ENCODE measurements at regions not wholly inside any gene's neighbourhood (a gene's known extent, or its start where the extent isn't known, plus 50 kb on each side); places are given as distances from the start of the nearest gene placed in this dataset.
"Not testable (repeated sequence)": the region's sequence is repeated elsewhere in the genome, so short reads cannot be mapped to it uniquely, and the experiment has no call there.

DNA sequence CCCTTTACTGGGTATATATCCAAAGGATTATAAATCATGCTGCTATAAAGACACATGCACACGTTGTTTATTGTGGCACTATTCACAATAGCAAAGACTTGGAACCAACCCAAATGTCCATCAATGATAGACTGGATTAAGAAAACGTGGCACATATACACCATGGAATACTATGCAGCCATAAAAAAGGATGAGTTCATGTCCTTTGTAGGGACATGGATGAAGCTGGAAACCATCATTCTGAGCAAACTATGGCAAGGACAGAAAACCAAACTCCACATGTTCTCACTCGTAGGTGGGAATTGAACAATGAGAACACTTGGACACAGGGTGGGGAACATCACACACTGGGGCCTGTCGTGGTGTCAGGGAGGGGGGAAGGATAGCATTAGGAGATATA lies 59.2 kb downstream of the CXorf49B start:
- intact Hi-C loops (cut with micrococcal nuclease); H3K4me3 Mint-ChIP-seq; CTCF ChIA-PET; H3K4me1 Mint-ChIP-seq (ENCODE audit: low read depth); H3K27ac Mint-ChIP-seq; H3K27me3 Mint-ChIP-seq (ENCODE audit: low read depth); H3K36me3 Mint-ChIP-seq (ENCODE audit: low read depth); H3K9me3 Mint-ChIP-seq; DNase-seq: not testable (repeated sequence)

DNA sequence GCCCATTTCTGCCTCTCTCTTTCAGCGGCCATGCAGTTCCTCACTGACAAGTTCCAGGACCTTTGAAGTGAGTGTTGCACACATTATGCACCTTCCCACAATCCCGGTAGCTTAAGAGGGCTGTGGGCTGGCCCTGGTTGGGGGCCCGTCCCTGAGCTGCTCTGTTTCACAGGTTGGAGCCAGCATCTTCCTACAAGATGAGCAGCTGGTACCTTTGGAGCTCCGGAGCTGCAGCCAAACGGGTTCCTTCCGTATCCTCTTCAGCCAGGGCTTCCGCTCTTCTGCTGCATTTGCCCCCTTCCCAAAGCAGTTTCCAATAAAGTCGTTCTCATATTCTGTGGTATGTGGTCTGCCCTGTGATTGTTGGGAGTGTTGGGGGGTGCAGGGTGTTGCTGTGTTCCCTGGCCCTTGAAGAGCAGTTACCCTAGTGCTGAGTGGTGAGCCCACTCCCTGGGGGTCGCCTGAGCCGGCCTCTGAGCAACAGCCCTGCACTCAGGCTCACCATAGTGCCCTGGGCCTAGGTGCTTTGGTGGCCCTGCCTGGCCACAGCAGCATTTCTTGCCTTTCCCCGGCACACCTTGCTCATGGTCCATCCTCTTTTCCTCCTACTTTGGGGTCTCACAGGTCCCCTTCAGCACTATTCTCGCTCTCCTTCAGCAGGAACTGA lies 60.4 kb downstream of the CXorf49B start:
- Mint-ChIP-seq H3K36me3 (ENCODE audit: low read depth) (no peaks in the 10 kb centered on the region), H3K27me3 (ENCODE audit: low read depth) (no peaks in the 10 kb centered on the region), H3K4me1 (ENCODE audit: low read depth) (no peaks in the 10 kb centered on the region), H3K9me3 (no peaks in the 10 kb centered on the region), H3K4me3 (no peak overlapping the region), H3K27ac (no peak overlapping the region)
- DNase-seq = no peak
- intact Hi-C loops (cut with micrococcal nuclease) = no loop called here
- CTCF ChIA-PET = no interaction called here

DNA sequence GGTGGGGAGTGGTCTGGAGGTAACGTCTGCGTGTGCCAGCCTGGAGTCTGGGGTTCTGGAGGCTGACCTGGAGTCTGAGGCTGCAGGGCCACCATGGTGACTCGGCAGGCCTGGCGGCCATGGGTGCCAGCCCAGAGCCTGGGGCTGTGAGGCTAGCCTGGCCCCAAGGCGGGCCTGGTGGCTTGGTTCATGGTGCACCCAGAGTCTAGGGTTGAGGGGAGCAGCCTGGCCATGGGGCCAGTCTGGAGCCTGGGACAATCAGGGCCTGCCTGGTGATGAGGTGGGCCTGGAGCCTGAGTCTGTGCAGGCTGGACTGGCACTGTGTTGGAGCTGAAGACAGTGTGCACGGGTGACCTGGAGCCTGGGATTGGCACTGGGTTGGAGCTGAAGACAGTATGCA lies 64.9 kb downstream of the CXorf49B start:
- H3K27ac Mint-ChIP-seq = no peak overlapping the region
- DNase-seq = no peak
- CTCF ChIA-PET = no interaction called here
- H3K9me3 Mint-ChIP-seq = peaks cover 16% of the 10 kb centered on the region
- no peaks in the 10 kb centered on the region for H3K36me3 Mint-ChIP-seq (ENCODE audit: low read depth)
- no peaks in the 10 kb centered on the region for H3K27me3 Mint-ChIP-seq (ENCODE audit: low read depth)
- no peak overlapping the region for H3K4me3 Mint-ChIP-seq
- intact Hi-C loops (cut with micrococcal nuclease) = no loop called here
- H3K4me1 Mint-ChIP-seq (ENCODE audit: low read depth) = no peaks in the 10 kb centered on the region

DNA sequence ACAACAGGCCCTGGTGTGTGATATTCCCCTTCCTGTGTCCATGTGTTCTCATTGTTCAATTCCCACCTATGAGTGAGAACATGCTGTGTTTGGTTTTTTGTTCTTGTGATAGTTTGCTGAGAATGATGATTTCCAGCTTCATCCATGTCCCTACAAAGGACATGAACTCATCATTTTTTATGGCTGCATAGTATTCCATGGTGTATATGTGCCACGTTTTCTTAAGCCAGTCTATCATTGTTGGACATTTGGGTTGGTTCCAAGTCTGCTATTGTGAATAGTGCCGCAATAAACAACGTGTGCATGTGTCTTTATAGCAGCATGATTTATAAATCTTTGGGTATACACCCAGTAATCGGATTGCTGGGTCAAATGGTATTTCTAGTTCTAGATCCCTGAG lies 72.6 kb upstream of the NHSL2 start:
- H3K27ac Mint-ChIP-seq; H3K27me3 Mint-ChIP-seq (ENCODE audit: low read depth); H3K4me3 Mint-ChIP-seq; DNase-seq; CTCF ChIA-PET; H3K36me3 Mint-ChIP-seq (ENCODE audit: low read depth); intact Hi-C loops (cut with micrococcal nuclease); H3K9me3 Mint-ChIP-seq; H3K4me1 Mint-ChIP-seq (ENCODE audit: low read depth): not testable (repeated sequence)

DNA sequence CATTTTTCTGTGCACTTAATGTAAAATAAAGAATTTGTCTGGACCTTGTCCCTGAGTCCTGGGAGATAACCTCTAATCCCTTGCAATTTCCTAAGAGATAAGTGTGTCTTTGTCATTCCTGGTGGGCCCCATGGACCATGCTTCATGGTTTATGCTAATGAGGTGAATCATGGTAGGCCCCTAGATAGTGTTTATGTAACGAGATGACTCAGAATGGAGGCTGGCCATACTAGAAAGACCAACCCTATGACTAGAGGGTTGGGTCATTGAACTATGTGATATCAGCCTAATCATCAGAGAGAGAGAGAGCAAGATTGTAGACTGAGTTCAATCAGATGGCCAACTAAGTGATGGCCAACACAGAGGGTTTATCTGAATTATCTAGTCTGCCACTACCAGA lies 64.2 kb upstream of the NHSL2 start:
- Mint-ChIP-seq H3K27ac (no peak overlapping the region), H3K36me3 (ENCODE audit: low read depth) (no peaks in the 10 kb centered on the region), H3K9me3 (no peaks in the 10 kb centered on the region), H3K27me3 (ENCODE audit: low read depth) (no peaks in the 10 kb centered on the region), H3K4me1 (ENCODE audit: low read depth) (no peaks in the 10 kb centered on the region), H3K4me3 (no peak overlapping the region)
- DNase-seq = no peak
- CTCF ChIA-PET = no interaction called here
- intact Hi-C loops (cut with micrococcal nuclease) = no loop called here

DNA sequence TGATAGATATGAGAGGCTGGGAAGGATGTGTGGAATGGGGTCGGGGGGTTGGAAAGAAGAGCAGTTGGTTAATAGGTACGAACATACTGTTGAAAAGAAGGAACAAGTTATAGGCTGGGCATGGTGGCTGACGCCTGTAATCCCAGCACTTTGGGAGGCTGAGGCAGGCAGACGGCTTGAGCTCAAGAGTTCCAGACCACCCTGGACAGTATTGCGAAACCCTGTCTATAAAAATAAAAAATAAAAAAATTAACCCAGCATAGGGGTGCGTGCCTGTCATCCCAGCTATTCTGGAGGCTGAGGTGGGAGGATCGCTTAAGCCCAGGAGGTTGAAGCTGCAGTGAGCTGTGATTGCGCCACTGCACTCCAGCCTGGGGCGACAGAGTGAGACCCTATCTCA lies 58.5 kb upstream of the NHSL2 start:
- H3K4me1 Mint-ChIP-seq (ENCODE audit: low read depth) = no peaks in the 10 kb centered on the region
- H3K9me3 Mint-ChIP-seq = no peaks in the 10 kb centered on the region
- H3K36me3 Mint-ChIP-seq (ENCODE audit: low read depth) = no peaks in the 10 kb centered on the region
- DNase-seq = no peak
- intact Hi-C loops (cut with micrococcal nuclease) = no loop called here
- CTCF ChIA-PET = no interaction called here
- H3K27me3 Mint-ChIP-seq (ENCODE audit: low read depth) = no peaks in the 10 kb centered on the region
- H3K4me3 Mint-ChIP-seq = no peak overlapping the region
- no peak overlapping the region for H3K27ac Mint-ChIP-seq

DNA sequence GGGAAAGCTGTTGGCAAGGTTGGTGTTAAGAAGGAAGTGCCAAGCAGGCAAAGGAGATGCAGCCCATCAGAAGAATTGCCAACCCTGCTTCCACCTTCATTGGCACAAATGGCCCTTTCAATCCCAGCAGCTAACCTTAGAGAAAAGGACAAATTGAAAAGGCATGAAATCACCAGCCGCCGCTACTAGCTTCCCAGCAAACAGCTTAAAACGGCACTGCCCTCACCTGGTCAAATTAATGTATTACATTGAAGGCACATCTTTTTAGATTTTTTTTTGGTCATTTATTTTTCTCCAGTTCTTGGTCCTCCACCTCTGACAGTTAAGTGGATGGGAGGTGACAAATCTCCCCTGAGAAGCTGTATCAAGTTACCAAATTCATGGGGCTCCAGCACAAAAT lies 51.0 kb upstream of the NHSL2 start:
- no peaks in the 10 kb centered on the region for H3K9me3 Mint-ChIP-seq
- intact Hi-C loops (cut with micrococcal nuclease) = loop anchor here (1.0 to 5.0 kb wide), 2 partner anchors 189 to 268 kb away; no protein-coding TSS in a partner anchor
- peak; percentile 58 for DNase-seq

More for the DNA sequence above, 51.0 kb upstream of the NHSL2 start:
- no peak overlapping the region for H3K4me3 Mint-ChIP-seq
- H3K27ac Mint-ChIP-seq = no peak overlapping the region
- H3K4me1 Mint-ChIP-seq (ENCODE audit: low read depth) = no peaks in the 10 kb centered on the region
- H3K36me3 Mint-ChIP-seq (ENCODE audit: low read depth) = no peaks in the 10 kb centered on the region
- CTCF ChIA-PET = interaction anchor here (0.6 to 2.3 kb wide), 4 partner anchors 41 to 860 kb away, joined by 3 to 11 read pairs (median 4); partner anchors contain the start of gene LOC101059915
- H3K27me3 Mint-ChIP-seq (ENCODE audit: low read depth) = peaks cover 3% of the 10 kb centered on the region
